NB4 (cell line): ENCODE measurements at regions not wholly inside any gene's neighbourhood (a gene's known extent, or its start where the extent isn't known, plus 50 kb on each side); places are given as distances from the start of the nearest gene placed in this dataset.

Source experiments
- CTCF ChIP-seq: IDR thresholded peaks from one replicate; pipeline ENCODE4 v1.5.1; 2012; ENCODE audit warnings: low read depth, low read length
- POLR2A ChIP-seq: IDR thresholded peaks from 2 replicates; pipeline ENCODE4 v1.6.1; 2011; ENCODE audit warnings: mild to moderate bottlenecking; ENCODE audit not compliant: insufficient read length; ENCODE audit errors: extremely low read depth

- TF ChIP-seq CTCF (no peak), POLR2A (no peak)
These were observed 663.0 kb downstream of the KCNA4 start for GRCh38 chr11:29353833-29354232.
